ENCODE measurements at regions not wholly inside any gene's neighbourhood (a gene's known extent, or its start where the extent isn't known, plus 50 kb on each side); places are given as distances from the start of the nearest gene placed in this dataset.

DNA sequence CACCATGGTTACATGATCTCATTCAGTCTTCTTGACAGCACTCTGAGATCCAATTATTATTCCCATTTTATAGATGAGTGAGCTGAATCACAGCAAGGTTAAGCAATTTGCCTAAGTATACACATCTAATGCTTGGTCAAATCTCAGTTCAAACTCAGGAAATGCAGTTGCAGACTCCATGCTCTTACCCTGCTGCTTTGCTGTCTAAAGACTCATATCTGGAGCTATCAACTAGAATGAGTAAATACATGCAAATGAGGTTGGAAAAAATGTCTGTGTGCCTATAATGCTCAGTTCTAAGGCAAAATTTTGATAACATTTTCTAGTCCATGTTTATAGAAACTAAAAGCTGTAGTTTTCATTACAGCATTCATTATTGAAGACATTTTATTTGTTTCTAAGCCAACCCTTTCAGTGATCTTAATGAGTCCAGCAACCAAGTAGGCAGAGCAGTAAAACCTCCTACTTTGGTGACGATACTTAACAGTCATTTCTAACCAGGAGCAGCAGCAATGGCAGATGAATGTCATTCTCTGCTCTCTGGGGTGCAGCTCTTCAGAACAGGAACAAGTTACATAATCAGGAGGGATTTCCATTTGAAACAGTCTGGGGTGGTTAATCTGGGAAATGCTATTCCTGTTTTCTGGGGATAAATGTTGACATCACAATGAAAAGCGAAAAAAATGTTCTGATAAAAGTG is 396.8 kb upstream of the UBE2E3 start:
- Mint-ChIP-seq H3K4me1 (peaks cover 6% of the 10 kb centered on the region in 2 experiments), H3K27me3 (ENCODE audit: low read depth) (no peaks in the 10 kb centered on the region), H3K9me3 (peaks cover 0 to 13% of the 10 kb centered on the region in 2 experiments; a peak in 3 of 5 replicates), H3K36me3 (ENCODE audit: insufficient read depth in 1 of 3, low read depth in 3 of 3) (peaks cover 3 to 8% (median 7%) of the 10 kb centered on the region in 3 experiments), H3K27ac (no peak overlapping the region), H3K4me3 (no peak overlapping the region)
- no peaks in the 10 kb centered on the region for H3K27me3 ChIP-seq (ENCODE audit: insufficient read depth, low read length)
- H3T11ph ChIP-seq (ENCODE audit: low read length): no peak overlapping the region
- DNase-seq: no peak
- H2BK20ac ChIP-seq (ENCODE audit: low read depth, low read length, poor library complexity, severe bottlenecking): no peak overlapping the region
- no peaks in the 10 kb centered on the region for H3K9me3 ChIP-seq (ENCODE audit: control insufficient read depth, low read depth, low read length)
- TF ChIP-seq, protein P1, sequence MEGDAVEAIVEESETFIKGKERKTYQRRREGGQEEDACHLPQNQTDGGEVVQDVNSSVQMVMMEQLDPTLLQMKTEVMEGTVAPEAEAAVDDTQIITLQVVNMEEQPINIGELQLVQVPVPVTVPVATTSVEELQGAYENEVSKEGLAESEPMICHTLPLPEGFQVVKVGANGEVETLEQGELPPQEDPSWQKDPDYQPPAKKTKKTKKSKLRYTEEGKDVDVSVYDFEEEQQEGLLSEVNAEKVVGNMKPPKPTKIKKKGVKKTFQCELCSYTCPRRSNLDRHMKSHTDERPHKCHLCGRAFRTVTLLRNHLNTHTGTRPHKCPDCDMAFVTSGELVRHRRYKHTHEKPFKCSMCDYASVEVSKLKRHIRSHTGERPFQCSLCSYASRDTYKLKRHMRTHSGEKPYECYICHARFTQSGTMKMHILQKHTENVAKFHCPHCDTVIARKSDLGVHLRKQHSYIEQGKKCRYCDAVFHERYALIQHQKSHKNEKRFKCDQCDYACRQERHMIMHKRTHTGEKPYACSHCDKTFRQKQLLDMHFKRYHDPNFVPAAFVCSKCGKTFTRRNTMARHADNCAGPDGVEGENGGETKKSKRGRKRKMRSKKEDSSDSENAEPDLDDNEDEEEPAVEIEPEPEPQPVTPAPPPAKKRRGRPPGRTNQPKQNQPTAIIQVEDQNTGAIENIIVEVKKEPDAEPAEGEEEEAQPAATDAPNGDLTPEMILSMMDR (conservative IDR thresholded peaks at IDR 0.05): no peak
- no peak overlapping the region for H2AK5ac ChIP-seq (ENCODE audit: insufficient read length, low read length)
- no peak overlapping the region for H2BK15ac ChIP-seq (ENCODE audit: low read depth, low read length)
- no peaks in the 10 kb centered on the region for H3K79me2 ChIP-seq (ENCODE audit: insufficient read depth, low read length)
- H3K23ac ChIP-seq (ENCODE audit: insufficient read length, low read depth, low read length): no peak overlapping the region
- H2BK12ac ChIP-seq (ENCODE audit: insufficient read length, low read depth, low read length): no peak overlapping the region
- no peaks in the 10 kb centered on the region for H4K20me1 ChIP-seq (ENCODE audit: control insufficient read depth, insufficient read depth, insufficient read length)
- no CpG with 5 or more reads among the region's 2 CpGs for WGBS (ENCODE audit: extremely low coverage, insufficient read length, low lambda C conversion rate)
- H2AFZ ChIP-seq (ENCODE audit: low read length): no peak overlapping the region
- no peak overlapping the region for H4K91ac ChIP-seq (ENCODE audit: insufficient read length, low read depth, low read length)
- no peak overlapping the region for H3K18ac ChIP-seq (ENCODE audit: insufficient read length, low read depth, low read length)
- H3K14ac ChIP-seq (ENCODE audit: insufficient read depth, low read length): no peak overlapping the region
- H3K23me2 ChIP-seq (ENCODE audit: insufficient read length, low read depth, low read length, poor library complexity, severe bottlenecking): no peaks in the 10 kb centered on the region
- no peak overlapping the region for H3K4me2 ChIP-seq (ENCODE audit: insufficient read depth, insufficient read length, low read length)
- no peak overlapping the region for H2BK5ac ChIP-seq (ENCODE audit: insufficient read length, low read length)
- H2BK120ac ChIP-seq (ENCODE audit: low read depth, low read length, poor library complexity, severe bottlenecking): no peak overlapping the region
- no peak overlapping the region for H3K27ac ChIP-seq (ENCODE audit: insufficient read length, low read depth, low read length)
- H4K8ac ChIP-seq (replicated peaks; ENCODE audit: insufficient read length, low read depth, low read length): no peak overlapping the region
- H4K5ac ChIP-seq (ENCODE audit: insufficient read length, low read depth, low read length): no peak overlapping the region
- no peaks in the 10 kb centered on the region for H3K79me1 ChIP-seq (ENCODE audit: insufficient read depth, low read depth, low read length, poor library complexity, severe bottlenecking)
- no peaks in the 10 kb centered on the region for H3K4me1 ChIP-seq (ENCODE audit: insufficient read depth, low read length)
- no peak overlapping the region for H3K9ac ChIP-seq (ENCODE audit: extremely low read depth, insufficient read length, low read length)
- H3K4ac ChIP-seq (ENCODE audit: low read depth, low read length): no peak overlapping the region
- no peak overlapping the region for H3K56ac ChIP-seq (ENCODE audit: insufficient read length, low read depth, low read length)

Measured in H9 (cell line).